T47D (cell line): ENCODE measurements at regions not wholly inside any gene's neighbourhood (a gene's known extent, or its start where the extent isn't known, plus 50 kb on each side); places are given as distances from the start of the nearest gene placed in this dataset.

Experiments used
- DNase-seq, 2 experiments: peaks; one replicate each; pipeline versions ENCODE4 v3.0.0 to v3.0.0-alpha.2; 2011 to 2012; ENCODE audit warnings: low read depth in 1 of 2, low spot score in 1 of 2
- JUND ChIP-seq: IDR thresholded peaks from 2 replicates; pipeline ENCODE4 v1.6.1; 2012; ENCODE audit warnings: low read depth
- in situ Hi-C: cut with HindIII; loops from 2 replicates; pipeline ENCODE4 v1.10.0; 2016; ENCODE audit warnings: low sequenced_read_pairs, low pct_unique_long_range_greater_than_20kb

DNA sequence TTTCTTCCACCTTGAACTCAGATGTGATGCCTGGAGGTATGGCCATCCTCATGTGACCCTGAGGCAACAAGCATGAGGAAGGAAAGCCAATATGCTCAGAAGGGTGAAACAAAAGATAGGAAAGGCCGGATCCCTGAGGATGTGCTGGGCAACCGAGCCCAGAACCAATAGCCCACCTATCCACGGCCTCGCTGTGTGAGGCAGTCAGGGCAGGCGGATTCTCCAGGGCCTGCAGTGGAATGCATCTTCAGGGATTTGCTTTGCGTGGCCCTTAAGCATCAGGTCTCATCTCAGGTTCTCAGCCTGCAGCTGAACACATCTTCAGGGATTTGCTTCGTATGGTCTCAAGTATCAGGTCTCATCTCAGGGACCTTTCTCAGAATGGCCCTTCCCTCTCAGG is 139.8 kb downstream of the ANKRD60 start:
- no peak for DNase-seq
- no peak for TF ChIP-seq JUND
- in situ Hi-C loops: no loop called here

DNA sequence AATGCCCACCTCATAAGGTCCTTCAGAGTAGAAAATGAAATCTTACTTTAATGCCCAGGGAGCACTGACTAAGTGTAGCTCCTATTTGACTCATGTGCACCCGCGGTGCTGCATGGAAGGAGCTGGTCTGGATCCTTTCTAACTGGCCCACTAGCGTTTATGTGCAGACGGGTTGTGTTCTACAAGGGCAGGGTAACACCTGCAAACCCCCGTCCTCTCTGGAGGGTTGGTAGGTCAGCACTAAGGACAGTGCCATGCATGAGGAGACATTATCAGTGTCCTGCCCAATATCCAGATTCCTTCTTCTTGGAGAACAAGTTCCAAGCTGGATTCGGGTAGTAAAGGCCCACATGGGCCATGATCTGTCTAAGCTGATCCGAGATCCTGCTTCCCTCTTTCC is 140.3 kb downstream of the ANKRD60 start:
- in situ Hi-C loops: no loop called here
- peak in 1 of 2 experiments; percentile 43 for DNase-seq
- TF ChIP-seq JUND: no peak

DNA sequence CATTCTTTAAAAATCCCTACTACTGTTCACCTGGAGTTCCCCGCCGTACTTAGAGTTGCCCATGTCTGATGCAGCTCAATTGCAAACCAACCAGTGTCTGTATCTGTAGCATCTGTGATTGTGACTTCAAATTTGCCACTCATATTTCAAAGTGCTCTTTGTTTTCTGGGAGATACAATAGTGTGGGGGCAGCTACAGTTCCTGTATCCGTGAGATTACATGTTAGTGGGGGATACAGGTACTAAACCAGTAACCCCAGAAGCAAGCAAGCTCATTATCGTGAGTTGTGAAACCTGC is 140.9 kb downstream of the ANKRD60 start:
- in situ Hi-C loops: no loop called here
- TF ChIP-seq JUND: no peak
- DNase-seq: no peak

- TF ChIP-seq JUND: no peak
- in situ Hi-C loops: no loop called here
- DNase-seq: peak; percentile 52 to 70
These were observed 141.5 kb downstream of the ANKRD60 start for GRCh38 chr20:58086763-58087561.

DNA sequence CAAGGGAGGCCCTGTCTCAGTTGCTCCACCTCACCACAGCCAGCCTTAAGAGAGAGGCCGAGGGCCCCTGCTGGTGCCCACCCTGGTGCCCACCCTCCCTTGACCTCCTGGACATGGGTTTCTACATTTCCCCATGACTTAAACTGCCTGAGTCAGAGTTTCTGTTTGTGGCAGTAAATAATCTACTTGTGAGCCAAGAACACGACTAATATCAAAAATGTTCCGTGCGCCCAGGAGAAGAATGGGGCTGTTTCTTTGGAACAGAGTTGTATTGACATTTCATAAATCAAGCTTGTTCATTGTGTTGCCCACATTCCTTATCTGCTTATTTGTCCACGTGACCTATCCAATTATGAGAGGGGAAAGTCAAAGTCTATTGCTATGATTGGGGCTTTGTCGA is 143.5 kb downstream of the ANKRD60 start:
- no peak for DNase-seq
- TF ChIP-seq JUND: no peak
- in situ Hi-C loops: no loop called here

GRCh38 chr20:58084566-58084965 is 143.9 kb downstream of the ANKRD60 start:
- in situ Hi-C loops: no loop called here
- no peak for TF ChIP-seq JUND
- no peak for DNase-seq

DNA sequence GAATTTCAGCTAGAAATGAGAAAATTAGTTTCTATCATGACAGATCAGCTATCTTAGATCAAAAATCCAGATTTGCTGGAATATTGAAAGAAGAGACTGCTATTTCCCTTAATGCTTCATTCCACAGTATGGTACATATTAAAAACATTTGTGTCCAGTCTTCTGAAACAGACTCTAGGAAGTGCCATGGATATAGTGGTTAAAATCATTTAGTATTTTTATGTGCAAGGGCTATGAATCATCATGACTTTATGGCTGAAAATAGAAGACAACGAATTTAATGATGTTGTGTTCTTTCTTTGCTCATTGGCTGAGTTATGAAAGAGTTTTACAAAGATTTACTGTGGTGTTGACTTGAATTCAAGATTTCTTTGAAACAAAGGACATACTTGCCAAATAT is 146.6 kb downstream of the ANKRD60 start:
- in situ Hi-C loops: no loop called here
- no peak for TF ChIP-seq JUND
- DNase-seq: no peak

DNA sequence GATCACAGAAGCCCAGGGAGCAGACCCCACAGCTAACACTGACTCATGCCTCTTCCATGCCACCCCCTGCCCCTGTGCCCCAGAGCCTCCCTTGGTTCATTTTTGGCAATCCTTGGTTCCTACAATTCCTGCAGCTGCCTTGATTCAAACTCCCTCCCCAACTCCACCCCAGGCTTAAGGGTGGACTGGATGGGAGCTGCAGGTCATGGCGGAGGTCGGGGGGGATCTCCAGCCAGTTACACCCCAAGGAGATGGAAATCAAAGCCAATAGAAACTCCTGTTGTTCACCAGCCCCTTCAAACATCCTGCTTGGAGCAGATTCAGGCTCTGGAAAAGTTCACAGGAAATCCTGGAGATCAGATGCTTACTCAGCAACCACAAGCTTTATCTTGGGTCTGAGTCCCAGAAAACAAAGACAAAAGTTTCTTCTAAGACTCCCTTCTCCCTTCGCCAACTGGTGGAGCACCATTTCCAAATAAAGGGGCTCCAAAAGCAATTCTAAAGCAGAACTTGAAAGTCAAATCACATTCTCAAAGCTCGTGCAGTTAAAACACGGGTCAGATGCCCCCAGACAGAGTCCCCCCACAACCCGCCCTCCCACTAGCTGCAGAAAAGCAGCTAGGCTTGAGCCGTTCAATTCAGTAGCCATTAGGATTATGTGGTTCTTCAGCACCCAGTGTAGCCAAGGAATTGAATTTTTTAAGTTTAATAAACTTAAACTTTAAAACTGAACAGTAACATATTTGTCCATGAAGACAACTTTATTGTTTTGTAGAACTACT is 149.5 kb downstream of the ANKRD60 start:
- TF ChIP-seq JUND: no peak
- in situ Hi-C loops: no loop called here
- DNase-seq: peak in 1 of 2 experiments; percentile 60

DNA sequence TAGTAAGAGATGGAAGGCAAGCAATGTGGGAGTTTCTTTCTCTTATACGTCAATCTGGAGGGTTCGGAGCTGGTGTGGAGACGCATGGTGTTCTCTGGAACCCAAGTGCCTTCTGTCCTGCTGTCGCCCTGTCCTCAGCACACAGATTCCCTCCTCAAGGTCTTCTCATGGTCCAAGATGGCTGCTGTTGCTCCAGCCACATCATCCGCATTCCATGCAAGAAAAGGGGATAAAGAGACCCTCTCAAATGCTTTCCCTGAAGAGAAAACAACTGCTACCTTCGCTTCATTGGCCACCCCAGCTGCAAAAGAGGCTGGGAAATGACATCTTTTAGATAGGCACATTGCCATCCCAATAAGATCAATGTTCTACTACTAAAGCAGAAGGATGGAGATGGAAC is 151.2 kb downstream of the ANKRD60 start:
- DNase-seq: no peak
- in situ Hi-C loops: no loop called here

GRCh38 chr20:58076405-58076804 is 152.0 kb downstream of the ANKRD60 start:
- in situ Hi-C loops: no loop called here
- DNase-seq: no peak
- no peak for TF ChIP-seq JUND

More for the DNA sequence above, 151.2 kb downstream of the ANKRD60 start:
- no peak for TF ChIP-seq JUND

GRCh38 chr20:58075586-58076345 is 152.7 kb downstream of the ANKRD60 start:
- in situ Hi-C loops: no loop called here
- no peak for TF ChIP-seq JUND
- peak in 1 of 2 experiments; percentile 19 for DNase-seq

DNA sequence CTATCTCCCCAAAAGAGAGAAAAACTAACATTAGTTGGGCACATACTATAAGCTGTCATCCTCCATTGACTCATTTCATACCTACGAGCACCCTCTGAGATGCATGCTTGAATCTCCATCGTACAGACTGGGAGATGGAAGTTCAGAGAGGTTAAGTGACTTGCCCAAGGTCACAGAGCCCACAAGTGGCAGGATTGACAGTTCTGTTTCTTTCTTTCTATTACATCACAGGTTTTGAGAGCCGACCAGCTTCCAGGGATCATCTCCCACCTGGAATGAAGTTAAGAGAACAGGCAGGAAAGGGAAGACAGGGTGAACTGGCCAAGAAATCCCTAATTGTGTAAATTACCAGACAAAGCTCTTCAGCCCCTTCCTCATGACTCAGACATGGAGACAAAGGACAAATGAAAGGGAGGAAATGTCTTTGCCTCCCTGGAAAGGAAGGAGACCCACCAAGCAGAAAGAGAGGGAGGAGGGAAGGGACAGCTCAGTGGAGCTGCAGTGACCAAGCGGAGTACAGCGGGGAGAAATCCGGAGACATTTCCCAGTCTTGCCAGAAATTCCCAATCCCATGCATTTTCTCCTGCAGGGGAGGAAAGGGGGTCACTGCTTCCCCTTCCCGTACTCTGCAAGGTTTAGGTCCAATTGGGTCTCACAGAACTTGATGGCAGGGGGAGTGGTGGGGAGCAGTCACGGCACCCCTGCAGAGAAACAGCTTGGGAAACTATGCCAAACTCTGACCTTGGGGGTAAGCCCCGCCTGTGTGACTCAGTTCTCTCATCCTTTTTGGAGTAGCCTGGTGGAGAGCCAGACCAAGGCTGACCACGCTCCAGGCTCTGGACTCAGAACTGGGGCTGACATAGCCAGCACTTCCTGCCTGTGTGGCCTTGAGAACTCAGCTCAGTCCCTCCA is 154.3 kb downstream of the ANKRD60 start:
- DNase-seq: no peak
- in situ Hi-C loops: no loop called here
- no peak for TF ChIP-seq JUND
